Astrocyte (in vitro differentiated cells and primary cell): ENCODE measurements at regions not wholly inside any gene's neighbourhood (a gene's known extent, or its start where the extent isn't known, plus 50 kb on each side); places are given as distances from the start of the nearest gene placed in this dataset.

Experiments
- DNase-seq: peaks from one replicate; pipeline ENCODE4 v3.0.0-alpha.2; 2010; ENCODE audit warnings: low read depth
- FAIRE-seq: peaks from 2 replicates; lab custom pipeline; 2011; peaks lifted over from hg19 to GRCh38; lab: Jason Lieb, UNC
- H2AFZ ChIP-seq: 2 replicates; pipeline ENCODE4 v1.6.0; 2012; ENCODE audit warnings: low read depth, low read length, inconsistent platforms
- H3K27ac ChIP-seq: 2 replicates; pipeline ENCODE4 v1.5.1; 2011; ENCODE audit warnings: low read depth, low read length, inconsistent platforms
- H3K27me3 ChIP-seq: 2 replicates; pipeline ENCODE4 v1.6.0; 2011; ENCODE audit warnings: low read length, inconsistent platforms; ENCODE audit not compliant: insufficient read depth
- H3K36me3 ChIP-seq: 2 replicates; pipeline ENCODE4 v1.5.1; 2011; ENCODE audit warnings: low read length, inconsistent platforms; ENCODE audit not compliant: insufficient read depth
- H3K4me1 ChIP-seq: 2 replicates; pipeline ENCODE4 v1.5.1; 2011; ENCODE audit warnings: low read length, inconsistent platforms; ENCODE audit not compliant: insufficient read depth
- H3K4me2 ChIP-seq: 2 replicates; pipeline ENCODE4 v1.6.0; 2012; ENCODE audit warnings: low read length, inconsistent platforms
- H3K4me3 ChIP-seq: 2 replicates; pipeline ENCODE4 v1.5.1; 2011; ENCODE audit warnings: low read depth, mild to moderate bottlenecking, low read length, inconsistent platforms; ENCODE audit not compliant: insufficient read depth
- H3K79me2 ChIP-seq: 2 replicates; pipeline ENCODE4 v1.6.0; 2012; ENCODE audit warnings: mild to moderate bottlenecking, low read length, inconsistent platforms; ENCODE audit not compliant: insufficient read depth
- H3K9ac ChIP-seq: 2 replicates; pipeline ENCODE4 v1.6.0; 2012; ENCODE audit warnings: mild to moderate bottlenecking, low read length, inconsistent platforms
- H3K9me3 ChIP-seq: 2 replicates; pipeline ENCODE4 v1.5.1; 2012; ENCODE audit warnings: low read depth, mild to moderate bottlenecking, low read length, inconsistent platforms; ENCODE audit not compliant: insufficient read depth
- H4K20me1 ChIP-seq: 2 replicates; pipeline ENCODE4 v1.6.0; 2012; ENCODE audit warnings: low read length, inconsistent platforms; ENCODE audit not compliant: insufficient read depth
- H3K27ac Mint-ChIP-seq: one replicate; pipeline ENCODE4 v1.8.0; 2021; ENCODE audit warnings: mild to moderate bottlenecking, mixed read lengths; ENCODE audit not compliant: unreplicated experiment
- H3K27me3 Mint-ChIP-seq: one replicate; pipeline ENCODE4 v1.8.0; 2021; ENCODE audit warnings: low read depth, mixed read lengths; ENCODE audit not compliant: unreplicated experiment
- H3K36me3 Mint-ChIP-seq: one replicate; pipeline ENCODE4 v1.8.0; 2021; ENCODE audit warnings: low read depth, mixed read lengths; ENCODE audit not compliant: unreplicated experiment
- H3K4me1 Mint-ChIP-seq: one replicate; pipeline ENCODE4 v1.8.0; 2021; ENCODE audit warnings: low read depth, mixed read lengths; ENCODE audit not compliant: unreplicated experiment
- H3K4me3 Mint-ChIP-seq: one replicate; pipeline ENCODE4 v1.8.0; 2021; ENCODE audit warnings: mild to moderate bottlenecking, moderate library complexity, mixed read lengths; ENCODE audit not compliant: unreplicated experiment
- H3K9me3 Mint-ChIP-seq: one replicate; pipeline ENCODE4 v1.8.0; 2021; ENCODE audit warnings: mild to moderate bottlenecking, mixed read lengths; ENCODE audit not compliant: unreplicated experiment
- EZH2 ChIP-seq: IDR thresholded peaks from 2 replicates; pipeline ENCODE4 v1.6.1; 2012; ENCODE audit warnings: mild to moderate bottlenecking, low read length, inconsistent platforms; ENCODE audit not compliant: insufficient read depth
- TF ChIP-seq, protein P1 (sequence below): IDR thresholded peaks from 2 replicates; pipeline ENCODE4 v1.5.1; 2011; ENCODE audit warnings: low read depth, mild to moderate bottlenecking, inconsistent platforms, low read length, moderate library complexity; ENCODE audit not compliant: insufficient read depth

DNA sequence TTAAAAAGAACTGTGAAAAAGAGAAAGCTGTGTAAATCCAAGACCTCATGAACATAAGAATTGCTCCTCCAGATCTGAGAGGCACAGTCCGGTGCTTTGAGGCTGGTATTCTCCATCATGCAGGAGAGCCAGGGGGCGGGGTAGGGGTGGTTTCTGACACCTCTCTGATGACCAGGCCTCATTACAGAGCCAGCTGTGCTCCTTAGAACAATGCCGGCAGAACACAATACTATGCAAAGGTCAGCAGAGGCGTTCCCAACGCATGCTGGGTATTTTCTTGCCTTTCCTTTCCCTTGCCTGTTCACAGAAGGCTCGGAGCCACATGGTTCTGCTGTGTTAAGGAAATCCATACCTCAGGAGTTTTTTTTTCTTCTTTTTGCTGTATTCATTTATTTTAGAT is 91.2 kb upstream of the SOD3 start:
- Histone ChIP-seq H2AFZ (no peak overlapping the region), H4K20me1 (no peaks in the 10 kb centered on the region), H3K4me3 (no peak overlapping the region), H3K27ac (no peak overlapping the region), H3K9me3 (no peaks in the 10 kb centered on the region), H3K4me2 (no peak overlapping the region), H3K27me3 (no peaks in the 10 kb centered on the region), H3K9ac (no peak overlapping the region), H3K36me3 (no peaks in the 10 kb centered on the region), H3K4me1 (no peaks in the 10 kb centered on the region), H3K79me2 (no peaks in the 10 kb centered on the region)
- no peak overlapping the region for H3K4me3 Mint-ChIP-seq
- DNase-seq, result no peak
- FAIRE-seq, result no peak
- no peaks in the 10 kb centered on the region for H3K4me1 Mint-ChIP-seq
- no peak for TF ChIP-seq EZH2
- TF ChIP-seq, protein P1, sequence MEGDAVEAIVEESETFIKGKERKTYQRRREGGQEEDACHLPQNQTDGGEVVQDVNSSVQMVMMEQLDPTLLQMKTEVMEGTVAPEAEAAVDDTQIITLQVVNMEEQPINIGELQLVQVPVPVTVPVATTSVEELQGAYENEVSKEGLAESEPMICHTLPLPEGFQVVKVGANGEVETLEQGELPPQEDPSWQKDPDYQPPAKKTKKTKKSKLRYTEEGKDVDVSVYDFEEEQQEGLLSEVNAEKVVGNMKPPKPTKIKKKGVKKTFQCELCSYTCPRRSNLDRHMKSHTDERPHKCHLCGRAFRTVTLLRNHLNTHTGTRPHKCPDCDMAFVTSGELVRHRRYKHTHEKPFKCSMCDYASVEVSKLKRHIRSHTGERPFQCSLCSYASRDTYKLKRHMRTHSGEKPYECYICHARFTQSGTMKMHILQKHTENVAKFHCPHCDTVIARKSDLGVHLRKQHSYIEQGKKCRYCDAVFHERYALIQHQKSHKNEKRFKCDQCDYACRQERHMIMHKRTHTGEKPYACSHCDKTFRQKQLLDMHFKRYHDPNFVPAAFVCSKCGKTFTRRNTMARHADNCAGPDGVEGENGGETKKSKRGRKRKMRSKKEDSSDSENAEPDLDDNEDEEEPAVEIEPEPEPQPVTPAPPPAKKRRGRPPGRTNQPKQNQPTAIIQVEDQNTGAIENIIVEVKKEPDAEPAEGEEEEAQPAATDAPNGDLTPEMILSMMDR, result no peak
- no peaks in the 10 kb centered on the region for H3K36me3 Mint-ChIP-seq
- H3K27me3 Mint-ChIP-seq, result peaks cover 11% of the 10 kb centered on the region
- H3K9me3 Mint-ChIP-seq, result no peaks in the 10 kb centered on the region
- H3K27ac Mint-ChIP-seq, result no peak overlapping the region

DNA sequence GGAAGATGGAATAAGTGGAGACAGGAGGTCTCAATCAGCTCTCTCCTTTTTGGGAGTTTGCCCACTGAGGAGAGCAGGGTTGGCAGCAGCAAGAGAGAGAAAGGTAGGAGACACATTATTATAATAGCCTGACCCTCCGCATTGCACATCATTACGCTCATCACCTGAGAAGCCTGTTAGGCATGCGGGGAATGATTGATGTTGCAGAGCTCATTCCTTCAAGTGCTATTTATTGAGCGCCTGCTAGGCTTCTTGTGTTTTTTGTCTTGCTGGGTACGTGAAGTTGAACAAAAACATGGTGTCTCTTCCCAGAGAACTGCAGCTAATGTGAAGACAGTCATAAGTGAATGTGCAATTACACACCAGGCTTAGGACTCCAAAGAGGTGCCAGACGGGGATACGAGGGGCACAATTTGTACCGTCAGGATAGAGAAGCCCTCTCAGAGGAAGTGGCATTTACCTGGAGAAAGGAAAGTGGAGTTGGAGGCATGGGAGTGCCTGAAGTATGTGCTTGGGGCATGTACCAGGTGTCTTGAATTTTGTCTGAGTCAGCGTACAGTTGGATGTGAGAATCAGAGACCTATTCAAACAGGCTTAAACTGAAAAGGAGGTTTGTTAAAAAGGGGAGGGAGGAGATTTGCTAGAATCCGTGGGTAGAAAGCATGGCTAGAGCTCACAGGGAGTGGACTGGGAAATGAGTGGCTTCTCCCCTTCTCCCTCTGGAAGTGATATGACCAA is 90.2 kb upstream of the SOD3 start:
- TF ChIP-seq, protein P1, result no peak
- TF ChIP-seq EZH2, result no peak

DNA sequence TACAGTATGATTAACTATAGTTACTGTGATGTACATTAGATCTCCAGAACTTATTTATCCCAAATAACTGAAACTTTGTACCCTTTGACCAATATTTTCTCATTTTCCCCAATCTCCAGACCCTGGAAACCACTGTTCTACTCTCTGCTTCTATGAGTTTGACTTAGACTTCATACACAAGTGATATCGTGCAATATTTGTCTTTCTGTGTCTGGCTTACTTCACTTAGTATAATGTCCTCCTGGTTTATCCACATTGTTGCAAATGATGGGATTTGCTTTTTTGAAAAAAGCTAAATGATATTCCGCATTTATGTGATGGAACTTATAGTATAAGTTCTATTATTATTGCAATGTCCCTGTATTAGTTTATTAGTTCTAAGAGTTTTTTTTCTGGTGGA is 81.8 kb upstream of the SOD3 start:
- no peak overlapping the region for H3K4me3 Mint-ChIP-seq
- Histone ChIP-seq H3K36me3 (no peaks in the 10 kb centered on the region), H3K9ac (no peak overlapping the region), H3K27ac (no peak overlapping the region), H3K4me1 (no peaks in the 10 kb centered on the region), H3K9me3 (no peaks in the 10 kb centered on the region), H3K4me2 (no peak overlapping the region), H3K27me3 (no peaks in the 10 kb centered on the region), H4K20me1 (no peaks in the 10 kb centered on the region), H3K79me2 (no peaks in the 10 kb centered on the region), H3K4me3 (no peak overlapping the region), H2AFZ (no peak overlapping the region)
- FAIRE-seq (no peak), DNase-seq (no peak)
- H3K27ac Mint-ChIP-seq, result no peak overlapping the region
- H3K27me3 Mint-ChIP-seq, result no peaks in the 10 kb centered on the region
- peaks cover 15% of the 10 kb centered on the region for H3K9me3 Mint-ChIP-seq
- H3K4me1 Mint-ChIP-seq, result no peaks in the 10 kb centered on the region
- no peaks in the 10 kb centered on the region for H3K36me3 Mint-ChIP-seq
- TF ChIP-seq EZH2, result no peak
- TF ChIP-seq, protein P1, result no peak

More for the DNA sequence above, 90.2 kb upstream of the SOD3 start:
- Histone ChIP-seq H3K4me3 (no peak overlapping the region), H3K9me3 (no peaks in the 10 kb centered on the region), H3K9ac (no peak overlapping the region), H4K20me1 (no peaks in the 10 kb centered on the region), H2AFZ (no peak overlapping the region), H3K27ac (no peak overlapping the region), H3K27me3 (no peaks in the 10 kb centered on the region), H3K36me3 (no peaks in the 10 kb centered on the region), H3K79me2 (no peaks in the 10 kb centered on the region), H3K4me1 (no peaks in the 10 kb centered on the region), H3K4me2 (no peak overlapping the region)
- H3K9me3 Mint-ChIP-seq, result no peaks in the 10 kb centered on the region
- H3K4me1 Mint-ChIP-seq, result no peaks in the 10 kb centered on the region
- H3K36me3 Mint-ChIP-seq, result no peaks in the 10 kb centered on the region
- peaks cover 9% of the 10 kb centered on the region for H3K27me3 Mint-ChIP-seq
- no peak overlapping the region for H3K4me3 Mint-ChIP-seq
- FAIRE-seq (no peak), DNase-seq (no peak)
- no peak overlapping the region for H3K27ac Mint-ChIP-seq
